ENCODE measurements at regions not wholly inside any gene's neighbourhood (a gene's known extent, or its start where the extent isn't known, plus 50 kb on each side); places are given as distances from the start of the nearest gene placed in this dataset.

- no peak for TF ChIP-seq EZH2phosphoT487 (conservative IDR thresholded peaks at IDR 0.05; ENCODE audit: low read length)
- TF ChIP-seq, protein P1, sequence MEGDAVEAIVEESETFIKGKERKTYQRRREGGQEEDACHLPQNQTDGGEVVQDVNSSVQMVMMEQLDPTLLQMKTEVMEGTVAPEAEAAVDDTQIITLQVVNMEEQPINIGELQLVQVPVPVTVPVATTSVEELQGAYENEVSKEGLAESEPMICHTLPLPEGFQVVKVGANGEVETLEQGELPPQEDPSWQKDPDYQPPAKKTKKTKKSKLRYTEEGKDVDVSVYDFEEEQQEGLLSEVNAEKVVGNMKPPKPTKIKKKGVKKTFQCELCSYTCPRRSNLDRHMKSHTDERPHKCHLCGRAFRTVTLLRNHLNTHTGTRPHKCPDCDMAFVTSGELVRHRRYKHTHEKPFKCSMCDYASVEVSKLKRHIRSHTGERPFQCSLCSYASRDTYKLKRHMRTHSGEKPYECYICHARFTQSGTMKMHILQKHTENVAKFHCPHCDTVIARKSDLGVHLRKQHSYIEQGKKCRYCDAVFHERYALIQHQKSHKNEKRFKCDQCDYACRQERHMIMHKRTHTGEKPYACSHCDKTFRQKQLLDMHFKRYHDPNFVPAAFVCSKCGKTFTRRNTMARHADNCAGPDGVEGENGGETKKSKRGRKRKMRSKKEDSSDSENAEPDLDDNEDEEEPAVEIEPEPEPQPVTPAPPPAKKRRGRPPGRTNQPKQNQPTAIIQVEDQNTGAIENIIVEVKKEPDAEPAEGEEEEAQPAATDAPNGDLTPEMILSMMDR (IDR thresholded peaks at IDR 0.05; ENCODE audit: insufficient read depth, low read length, poor library complexity, severe bottlenecking) = no peak
- no peaks in the 10 kb centered on the region for H3K9me3 ChIP-seq (ENCODE audit: insufficient read depth, low read length)
- H3K4me2 ChIP-seq (ENCODE audit: low read depth, low read length, poor library complexity, severe bottlenecking) = no peak overlapping the region
- H3K27me3 ChIP-seq (ENCODE audit: low read length) = no peaks in the 10 kb centered on the region
- H3K36me3 ChIP-seq (ENCODE audit: low read length) = no peaks in the 10 kb centered on the region; the same call in 1 of the 2 replicates
- H3K4me3 ChIP-seq (ENCODE audit: insufficient read depth, low read length, poor library complexity, severe bottlenecking) = no peak overlapping the region
- H3K9ac ChIP-seq (ENCODE audit: low read length) = no peak overlapping the region
- H4K20me1 ChIP-seq (ENCODE audit: low read depth, low read length) = no peaks in the 10 kb centered on the region
- H3K9me2 ChIP-seq (replicated peaks; ENCODE audit: insufficient read depth, low read length) = no peaks in the 10 kb centered on the region
- H3F3A ChIP-seq (ENCODE audit: insufficient read depth) = no peaks in the 10 kb centered on the region
- H2AFZ ChIP-seq (ENCODE audit: low read depth, low read length, severe bottlenecking) = no peak overlapping the region
- no peaks in the 10 kb centered on the region for H3K79me2 ChIP-seq (ENCODE audit: insufficient read depth, low read length)
- H3K27ac ChIP-seq (ENCODE audit: low read depth, low read length) = no peak overlapping the region
These were observed 541.9 kb downstream of the TMEM114 start for GRCh38 chr16:8048433-8048832.

DNA sequence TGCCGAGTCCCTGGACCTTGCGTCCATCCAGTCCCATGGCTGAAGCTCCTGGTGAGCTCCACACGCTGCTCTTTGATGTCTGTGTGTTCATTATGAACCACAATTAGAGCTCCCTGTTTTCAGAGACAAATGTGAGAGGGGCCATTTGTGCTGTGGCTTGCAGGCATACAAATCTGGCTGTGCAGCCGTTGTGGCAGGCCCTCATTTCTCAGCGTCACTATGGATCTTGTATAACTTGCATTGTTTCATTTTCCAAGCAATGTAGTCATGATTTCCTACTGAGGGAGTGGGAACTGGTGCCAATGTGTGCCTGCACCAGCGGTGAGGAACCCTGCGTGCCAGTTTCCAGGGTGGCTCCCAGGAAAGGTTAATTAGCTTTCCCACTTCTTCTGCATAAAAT lies 542.6 kb downstream of the TMEM114 start:
- H3F3A ChIP-seq (ENCODE audit: insufficient read depth) = no peaks in the 10 kb centered on the region
- no peak overlapping the region for H3K27ac ChIP-seq (ENCODE audit: low read depth, low read length)
- no peaks in the 10 kb centered on the region for H3K27me3 ChIP-seq (ENCODE audit: low read length)
- H3K9me2 ChIP-seq (replicated peaks; ENCODE audit: insufficient read depth, low read length) = no peaks in the 10 kb centered on the region
- no peaks in the 10 kb centered on the region; the same call in 1 of the 2 replicates for H3K36me3 ChIP-seq (ENCODE audit: low read length)
- no peaks in the 10 kb centered on the region for H4K20me1 ChIP-seq (ENCODE audit: low read depth, low read length)
- no peaks in the 10 kb centered on the region for H3K79me2 ChIP-seq (ENCODE audit: insufficient read depth, low read length)
- no peak overlapping the region for H3K9ac ChIP-seq (ENCODE audit: low read length)
- no peak overlapping the region for H3K4me2 ChIP-seq (ENCODE audit: low read depth, low read length, poor library complexity, severe bottlenecking)
- H2AFZ ChIP-seq (ENCODE audit: low read depth, low read length, severe bottlenecking) = no peak overlapping the region
- H3K9me3 ChIP-seq (ENCODE audit: insufficient read depth, low read length) = no peaks in the 10 kb centered on the region
- H3K4me3 ChIP-seq (ENCODE audit: insufficient read depth, low read length, poor library complexity, severe bottlenecking) = no peak overlapping the region
- TF ChIP-seq EZH2phosphoT487 (conservative IDR thresholded peaks at IDR 0.05; ENCODE audit: low read length) = no peak
- TF ChIP-seq, protein P1 (IDR thresholded peaks at IDR 0.05; ENCODE audit: insufficient read depth, low read length, poor library complexity, severe bottlenecking) = no peak

GRCh38 chr16:8044796-8045195 lies 545.5 kb downstream of the TMEM114 start:
- Histone ChIP-seq H3K27me3 (ENCODE audit: low read length) (no peaks in the 10 kb centered on the region), H3K36me3 (ENCODE audit: low read length) (no peaks in the 10 kb centered on the region), H3F3A (ENCODE audit: insufficient read depth) (no peaks in the 10 kb centered on the region), H3K27ac (ENCODE audit: low read depth, low read length) (no peak overlapping the region), H3K4me2 (ENCODE audit: low read depth, low read length, poor library complexity, severe bottlenecking) (no peak overlapping the region), H3K4me3 (ENCODE audit: insufficient read depth, low read length, poor library complexity, severe bottlenecking) (no peak overlapping the region), H3K9me2 (replicated peaks; ENCODE audit: insufficient read depth, low read length) (no peaks in the 10 kb centered on the region), H4K20me1 (ENCODE audit: low read depth, low read length) (no peaks in the 10 kb centered on the region), H3K9ac (ENCODE audit: low read length) (no peak overlapping the region), H3K9me3 (ENCODE audit: insufficient read depth, low read length) (no peaks in the 10 kb centered on the region), H3K79me2 (ENCODE audit: insufficient read depth, low read length) (no peaks in the 10 kb centered on the region), H2AFZ (ENCODE audit: low read depth, low read length, severe bottlenecking) (no peak overlapping the region)
- no peak for TF ChIP-seq EZH2phosphoT487 (conservative IDR thresholded peaks at IDR 0.05; ENCODE audit: low read length)
- TF ChIP-seq, protein P1 (IDR thresholded peaks at IDR 0.05; ENCODE audit: insufficient read depth, low read length, poor library complexity, severe bottlenecking) = no peak
